ENCODE measurements at regions not wholly inside any gene's neighbourhood (a gene's known extent, or its start where the extent isn't known, plus 50 kb on each side); places are given as distances from the start of the nearest gene placed in this dataset.

GRCh38 chr10:124251317-124252065, 158.1 kb upstream of the CHST15 start:
- no peak overlapping the region for H3K4me2 ChIP-seq (ENCODE audit: insufficient read depth, insufficient read length, low read length)
- no peaks in the 10 kb centered on the region for H3K9me3 ChIP-seq (ENCODE audit: control insufficient read depth, low read depth, low read length)
- no peak overlapping the region for H2BK12ac ChIP-seq (ENCODE audit: insufficient read length, low read depth, low read length)
- H3K4me3 Mint-ChIP-seq: no peak overlapping the region
- H4K91ac ChIP-seq (ENCODE audit: insufficient read length, low read depth, low read length): no peak overlapping the region
- no peak overlapping the region for H4K5ac ChIP-seq (ENCODE audit: insufficient read length, low read depth, low read length)
- no peak overlapping the region for H3K23ac ChIP-seq (ENCODE audit: insufficient read length, low read depth, low read length)
- H2AFZ ChIP-seq (ENCODE audit: low read length): no peak overlapping the region
- H2BK20ac ChIP-seq (ENCODE audit: low read depth, low read length, poor library complexity, severe bottlenecking): no peak overlapping the region
- no peak overlapping the region for H2BK120ac ChIP-seq (ENCODE audit: low read depth, low read length, poor library complexity, severe bottlenecking)
- H2BK15ac ChIP-seq (ENCODE audit: low read depth, low read length): no peak overlapping the region
- DNase-seq: no peak
- no peaks in the 10 kb centered on the region; the same call in 1 of the 2 replicates for H3K79me2 ChIP-seq (ENCODE audit: insufficient read depth, low read length)
- no peak overlapping the region for H2AK5ac ChIP-seq (ENCODE audit: insufficient read length, low read length)
- H3K23me2 ChIP-seq (ENCODE audit: insufficient read length, low read depth, low read length, poor library complexity, severe bottlenecking): no peaks in the 10 kb centered on the region
- H3K36me3 Mint-ChIP-seq (ENCODE audit: insufficient read depth in 1 of 3, low read depth in 3 of 3): peaks cover 0 to 6% (median 3%) of the 10 kb centered on the region in 3 experiments; a peak in 4 of 7 replicates
- TF ChIP-seq CTCF (conservative IDR thresholded peaks at IDR 0.05): no peak
- H4K20me1 ChIP-seq (ENCODE audit: control insufficient read depth, insufficient read depth, insufficient read length): no peaks in the 10 kb centered on the region
- no peak overlapping the region for H3K14ac ChIP-seq (ENCODE audit: insufficient read depth, low read length)
- H3K9me3 Mint-ChIP-seq: peaks cover 10 to 13% of the 10 kb centered on the region in 2 experiments; a peak in 4 of 5 replicates
- H3K4me1 Mint-ChIP-seq: 0 out of 4 replicates have a peak, but pooled peaks cover 0 to 2% of the 10 kb centered on the region in 2 experiments
- H3K27me3 Mint-ChIP-seq (ENCODE audit: low read depth): peaks cover 8% of the 10 kb centered on the region
- WGBS (ENCODE audit: extremely low coverage, insufficient read length, low lambda C conversion rate): no CpG with 5 or more reads among the region's 4 CpGs
- no peak overlapping the region for H2BK5ac ChIP-seq (ENCODE audit: insufficient read length, low read length)
- no peak overlapping the region for H3T11ph ChIP-seq (ENCODE audit: low read length)
- no peaks in the 10 kb centered on the region for H3K79me1 ChIP-seq (ENCODE audit: insufficient read depth, low read depth, low read length, poor library complexity, severe bottlenecking)
- no peaks in the 10 kb centered on the region for H3K27me3 ChIP-seq (ENCODE audit: insufficient read depth, low read length)
- H3K27ac ChIP-seq (ENCODE audit: insufficient read length, low read depth, low read length): no peak overlapping the region
- no peak overlapping the region for H3K56ac ChIP-seq (ENCODE audit: insufficient read length, low read depth, low read length)
- no peaks in the 10 kb centered on the region for H3K4me1 ChIP-seq (ENCODE audit: insufficient read depth, low read length)
- no peak overlapping the region for H3K9ac ChIP-seq (ENCODE audit: extremely low read depth, insufficient read length, low read length)
- no peak overlapping the region for H3K4ac ChIP-seq (ENCODE audit: low read depth, low read length)
- H4K8ac ChIP-seq (replicated peaks; ENCODE audit: insufficient read length, low read depth, low read length): no peak overlapping the region
- H3K18ac ChIP-seq (ENCODE audit: insufficient read length, low read depth, low read length): no peak overlapping the region
- no peak overlapping the region for H3K27ac Mint-ChIP-seq
